H1 (cell line): ENCODE measurements at regions not wholly inside any gene's neighbourhood (a gene's known extent, or its start where the extent isn't known, plus 50 kb on each side); places are given as distances from the start of the nearest gene placed in this dataset.

Experiments
- CTCF ChIA-PET: fragments of 300-600 bp; sonication (Branson Sonifier 250); formaldehyde crosslinking; loops from one replicate; lab custom pipeline; 2021; ENCODE audit not compliant: partially characterized antibody; lab: Charles Lee
- POLR2A ChIA-PET: fragments of 300-600 bp; sonication (Branson Sonifier 250); formaldehyde crosslinking; loops from one replicate; lab custom pipeline; 2021; ENCODE audit warnings: inconsistent platforms; ENCODE audit not compliant: partially characterized antibody; lab: Charles Lee
- DNase-seq, 2 experiments: peaks; one replicate each; pipeline versions ENCODE4 v3.0.0 to v3.0.0-alpha.2; 2010 to 2022; ENCODE audit warnings: low spot score in 2 of 2, low read depth in 1 of 2, mixed read lengths in 1 of 2
- FAIRE-seq: peaks from 2 replicates; lab custom pipeline; 2011; peaks lifted over from hg19 to GRCh38; lab: Jason Lieb, UNC
- H2AFZ ChIP-seq: 2 replicates; pipeline ENCODE4 v1.8.1; 2012; ENCODE audit warnings: low read length, inconsistent platforms
- H2AK5ac ChIP-seq: 2 replicates; pipeline ENCODE4 v1.6.1; 2013; ENCODE audit warnings: low read depth, low read length
- H2BK120ac ChIP-seq: replicated peaks from 2 replicates; pipeline ENCODE3; 2013; ENCODE audit warnings: low read depth, low read length, inconsistent platforms
- H2BK12ac ChIP-seq: 2 replicates; pipeline ENCODE4 v1.6.1; 2013; ENCODE audit warnings: low read depth, low read length
- H2BK15ac ChIP-seq: 2 replicates; pipeline ENCODE4 v1.6.1; 2013; ENCODE audit warnings: low read length
- H2BK20ac ChIP-seq: 2 replicates; pipeline ENCODE4 v1.6.1; 2013; ENCODE audit warnings: low read length
- H2BK5ac ChIP-seq: 2 replicates; pipeline ENCODE4 v1.6.1; 2013; ENCODE audit warnings: low read depth, low read length
- H3K14ac ChIP-seq: 2 replicates; pipeline ENCODE4 v1.6.1; 2013; ENCODE audit warnings: inconsistent platforms; ENCODE audit not compliant: insufficient read length
- H3K18ac ChIP-seq: 2 replicates; pipeline ENCODE4 v1.6.1; 2013; ENCODE audit warnings: low read length; ENCODE audit errors: extremely low read depth
- H3K23ac ChIP-seq: 2 replicates; pipeline ENCODE4 v1.6.1; 2013; ENCODE audit warnings: inconsistent platforms; ENCODE audit not compliant: insufficient read length
- H3K23me2 ChIP-seq: 2 replicates; pipeline ENCODE4 v1.6.1; 2013; ENCODE audit warnings: low read depth, low read length
- H3K27ac ChIP-seq: 2 replicates; pipeline ENCODE4 v1.6.1; 2011; ENCODE audit warnings: low read depth, low read length, inconsistent platforms
- H3K27me3 ChIP-seq, 4 experiments: replicated peaks in 1 of 4; 1 replicate in 1 of 4; 2 replicates in 3 of 4; pipeline versions ENCODE4 v1.6.1 to v1.8.1; 2011 to 2013; ENCODE audit warnings: low read length in 3 of 4, mild to moderate bottlenecking in 3 of 4, inconsistent platforms in 2 of 4, mixed read lengths in 2 of 4, moderate library complexity in 1 of 4; ENCODE audit not compliant: control insufficient read depth in 3 of 4, insufficient read depth in 3 of 4; ENCODE audit errors: extremely low read depth in 1 of 4
- H3K36me3 ChIP-seq, 4 experiments: 2 replicates each; pipeline versions ENCODE4 v1.6.1 to v1.8.1; 2011 to 2013; ENCODE audit warnings: mild to moderate bottlenecking in 4 of 4, low read length in 3 of 4, moderate library complexity in 2 of 4, control low read depth in 1 of 4, inconsistent platforms in 1 of 4; ENCODE audit not compliant: insufficient read depth in 4 of 4, control insufficient read depth in 2 of 4
- H3K4ac ChIP-seq: replicated peaks from 2 replicates; pipeline ENCODE3; 2013; ENCODE audit warnings: low read length, low read depth, mixed read lengths, inconsistent platforms; ENCODE audit not compliant: insufficient read length
- H3K4me1 ChIP-seq, 4 experiments: replicated peaks in 1 of 4; 1 replicate in 1 of 4; 2 replicates in 3 of 4; pipeline versions ENCODE4 v1.6.1 to v1.8.1; 2011 to 2013; ENCODE audit warnings: low read length in 3 of 4, inconsistent platforms in 2 of 4, mixed read lengths in 1 of 4; ENCODE audit not compliant: insufficient read depth in 4 of 4, control insufficient read depth in 3 of 4
- H3K4me2 ChIP-seq, 2 experiments: 2 replicates each; pipeline versions ENCODE4 v1.6.1 to v1.8.1; 2011 to 2013; ENCODE audit warnings: low read depth in 2 of 2, low read length in 2 of 2, control low read depth in 1 of 2, inconsistent platforms in 1 of 2, mild to moderate bottlenecking in 1 of 2; ENCODE audit not compliant: insufficient read depth in 1 of 2
- H3K4me3 ChIP-seq, 4 experiments: fragments of 200-600, 300-600 bp in 1 of 4; sonication (generic), shearing (Covaris generic), sonication (Bioruptor Twin) in 1 of 4; 2 replicates each; pipeline versions ENCODE4 v1.5.1 to v1.8.1; 2011 to 2016; ENCODE audit warnings: low read length in 4 of 4, low read depth in 3 of 4, control low read depth in 2 of 4, inconsistent platforms in 2 of 4, mild to moderate bottlenecking in 2 of 4, mixed read lengths in 1 of 4, moderate library complexity in 1 of 4; ENCODE audit not compliant: insufficient read depth in 2 of 4; ENCODE audit errors: extremely low read depth in 1 of 4
- H3K56ac ChIP-seq: replicated peaks from 2 replicates; pipeline ENCODE3; 2013; ENCODE audit warnings: low read depth, mild to moderate bottlenecking, mixed read lengths, low read length, inconsistent platforms; ENCODE audit not compliant: insufficient read length
- H3K79me1 ChIP-seq: 2 replicates; pipeline ENCODE4 v1.6.1; 2013; ENCODE audit warnings: low read depth, low read length, control low read depth
- H3K79me2 ChIP-seq, 2 experiments: 2 replicates each; pipeline versions ENCODE4 v1.6.1 to v1.8.1; 2012 to 2013; ENCODE audit warnings: low read length in 2 of 2, mild to moderate bottlenecking in 2 of 2, inconsistent platforms in 1 of 2; ENCODE audit not compliant: insufficient read depth in 2 of 2, control insufficient read depth in 1 of 2
- H3K9ac ChIP-seq, 4 experiments: replicated peaks in 1 of 4; 1 replicate in 1 of 4; 2 replicates in 3 of 4; pipeline versions ENCODE4 v1.6.1 to v1.8.1; 2011 to 2013; ENCODE audit warnings: low read depth in 3 of 4, low read length in 3 of 4, control low read depth in 2 of 4, mild to moderate bottlenecking in 2 of 4, moderate library complexity in 2 of 4, inconsistent platforms in 1 of 4; ENCODE audit errors: extremely low read depth in 1 of 4
- H3K9me3 ChIP-seq, 2 experiments: 2 replicates each; pipeline versions ENCODE4 v1.6.1 to v1.8.1; 2012 to 2013; ENCODE audit warnings: mild to moderate bottlenecking in 2 of 2, moderate library complexity in 2 of 2, control low read depth in 1 of 2, inconsistent platforms in 1 of 2, low read depth in 1 of 2, low read length in 1 of 2, mixed read lengths in 1 of 2; ENCODE audit not compliant: insufficient read depth in 2 of 2
- H4K20me1 ChIP-seq, 2 experiments: replicated peaks in 1 of 2; 2 replicates each; pipeline versions ENCODE3 to v1.8.1; 2011 to 2013; ENCODE audit warnings: inconsistent platforms in 2 of 2, low read length in 2 of 2, mild to moderate bottlenecking in 1 of 2; ENCODE audit not compliant: insufficient read depth in 2 of 2, control insufficient read depth in 1 of 2
- H4K5ac ChIP-seq: 2 replicates; pipeline ENCODE4 v1.6.1; 2013; ENCODE audit warnings: low read length, low read depth, mixed read lengths, inconsistent platforms; ENCODE audit not compliant: insufficient read length
- H4K8ac ChIP-seq: 2 replicates; pipeline ENCODE4 v1.8.0; 2013; ENCODE audit warnings: mild to moderate bottlenecking, moderate library complexity, low read length, inconsistent platforms; ENCODE audit not compliant: insufficient read depth; ENCODE audit errors: extremely low read depth
- H4K91ac ChIP-seq: replicated peaks from 2 replicates; pipeline ENCODE3; 2013; ENCODE audit warnings: low read length, mixed read lengths, inconsistent platforms; ENCODE audit not compliant: insufficient read length
- GABPA ChIP-seq: IDR thresholded peaks from 2 replicates; pipeline ENCODE4 v1.6.1; 2011; ENCODE audit warnings: mild to moderate bottlenecking, low read length, moderate library complexity, borderline replicate concordance; ENCODE audit not compliant: insufficient read depth
- KDM1A ChIP-seq: fragments of 200-600, 300-600 bp; sonication (generic); IDR thresholded peaks from 2 replicates; pipeline ENCODE4 v1.7.1; 2016; ENCODE audit warnings: mild to moderate bottlenecking, low read length, borderline replicate concordance
- WGBS, 2 experiments: shearing (Covaris generic) in 1 of 2; methylation state at CpG; one replicate each; pipeline versions ENCODE4 v1.1.6 to v1.1.7; 2013 to 2015; ENCODE audit warnings: low lambda C conversion rate in 2 of 2, mixed read lengths in 2 of 2, inconsistent platforms in 1 of 2, low coverage in 1 of 2, missing lambda C conversion rate in 1 of 2; ENCODE audit not compliant: insufficient replicate concordance in 2 of 2, insufficient coverage in 1 of 2, insufficient read length in 1 of 2; ENCODE audit errors: extremely low coverage in 1 of 2, missing lambda C conversion rate in 1 of 2; 5-methylcytosine and 5-hydroxymethylcytosine counted together

DNA sequence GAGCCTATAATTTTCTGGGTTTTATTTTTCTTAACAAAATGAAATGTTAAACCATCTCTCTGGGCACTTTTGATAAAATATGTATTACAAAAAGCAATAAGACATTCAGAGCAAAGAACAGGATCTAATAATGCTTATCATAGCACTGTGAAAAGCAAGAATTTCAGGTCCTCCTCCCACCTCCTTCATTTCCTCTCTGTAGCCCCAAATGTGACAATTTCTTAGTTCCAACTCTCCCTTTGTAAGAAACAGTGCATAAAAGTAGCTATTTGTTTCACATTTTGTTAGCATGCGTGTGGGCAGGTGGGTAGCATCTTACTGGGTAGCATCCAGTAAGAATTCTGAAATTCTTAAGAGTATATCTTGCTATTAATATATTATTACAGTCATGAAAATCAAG is 130.9 kb upstream of the RASA1 start:
- no peaks in the 10 kb centered on the region for H3K9me3 ChIP-seq
- H2BK12ac ChIP-seq, result no peak overlapping the region
- ChIA-PET CTCF (interaction anchor here (0.7 kb wide), 1 partner anchor 92 kb away, joined by 4 read pairs; no protein-coding TSS in a partner anchor), POLR2A (no interaction called here)
- H3K36me3 ChIP-seq, result no peaks in the 10 kb centered on the region
- H4K8ac ChIP-seq, result no peak overlapping the region
- no peak overlapping the region for H4K5ac ChIP-seq
- no peak overlapping the region for H3K4me3 ChIP-seq
- H3K14ac ChIP-seq, result no peak overlapping the region
- H3K79me2 ChIP-seq, result no peaks in the 10 kb centered on the region
- H3K27me3 ChIP-seq, result no peaks in the 10 kb centered on the region
- no peaks in the 10 kb centered on the region for H3K79me1 ChIP-seq
- no peak overlapping the region for H3K4ac ChIP-seq
- no peak overlapping the region for H3K27ac ChIP-seq
- H3K56ac ChIP-seq, result no peak overlapping the region
- FAIRE-seq (no peak), DNase-seq (no peak)
- H2AK5ac ChIP-seq, result no peak overlapping the region
- H3K23ac ChIP-seq, result no peak overlapping the region
- no peaks in the 10 kb centered on the region for H3K23me2 ChIP-seq
- H3K9ac ChIP-seq, result no peak overlapping the region
- H4K20me1 ChIP-seq, result no peaks in the 10 kb centered on the region
- H2BK5ac ChIP-seq, result no peak overlapping the region
- no peak overlapping the region for H2AFZ ChIP-seq
- H4K91ac ChIP-seq, result no peak overlapping the region
- WGBS, 2 experiments, result 84% methylated on average over 1 of the region's 1 CpG; no CpG with 5 or more reads in 1 of the 2 experiments
- H2BK120ac ChIP-seq, result no peak overlapping the region
- H3K18ac ChIP-seq, result no peak overlapping the region
- H3K4me1 ChIP-seq, result peaks cover 0 to 3% (median 0%) of the 10 kb centered on the region in 4 experiments; a peak in 1 of 7 replicates
- no peak overlapping the region for H2BK20ac ChIP-seq
- no peak overlapping the region for H2BK15ac ChIP-seq
- no peak overlapping the region for H3K4me2 ChIP-seq
- TF ChIP-seq KDM1A (no peak), GABPA (no peak)
